ENCODE measurements at regions not wholly inside any gene's neighbourhood (a gene's known extent, or its start where the extent isn't known, plus 50 kb on each side); places are given as distances from the start of the nearest gene placed in this dataset.

DNA sequence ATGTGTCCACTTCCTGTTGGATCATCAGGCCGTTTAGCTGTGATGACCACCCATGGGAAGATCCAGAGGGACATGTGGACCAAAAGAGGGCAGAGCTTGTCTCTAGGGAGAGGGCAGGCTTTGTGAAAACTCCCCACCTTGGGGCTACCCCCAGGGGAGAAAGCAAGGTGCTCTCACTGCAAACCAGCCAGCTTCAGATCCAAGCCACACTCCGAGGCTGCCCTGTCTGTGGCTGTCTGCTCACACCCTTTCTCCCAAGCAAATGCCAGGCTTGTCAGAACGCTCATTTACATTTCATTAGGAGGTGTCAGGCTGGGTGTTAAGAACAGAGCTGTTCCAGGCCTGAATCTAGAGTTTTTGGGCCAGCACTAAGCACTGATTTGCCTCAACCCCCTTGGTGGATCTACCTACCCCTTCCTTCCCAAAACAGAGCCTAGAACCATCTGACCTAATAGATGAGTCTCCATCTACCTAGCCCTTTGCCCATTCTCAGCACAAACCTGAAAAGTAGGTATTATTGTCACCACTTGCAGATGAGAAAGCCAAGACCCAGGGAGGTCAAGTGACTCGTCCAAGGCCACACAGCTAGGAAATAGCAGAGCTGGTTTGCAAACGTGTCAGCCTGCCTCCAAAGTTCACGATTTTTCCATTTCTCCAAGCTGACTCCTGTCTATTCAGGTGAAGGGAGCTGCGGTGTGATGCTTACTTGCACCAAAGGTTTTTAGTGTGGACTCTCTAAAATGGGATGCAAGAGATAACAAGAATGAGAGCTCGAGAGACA lies 130.9 kb downstream of the EMX2 start:
- H3K9me3 Mint-ChIP-seq, result no peaks in the 10 kb centered on the region
- H3K27ac Mint-ChIP-seq, result no peak overlapping the region
- H3K36me3 Mint-ChIP-seq (ENCODE audit: low read depth), result no peaks in the 10 kb centered on the region
- DNase-seq, result no peak
- H3K4me3 Mint-ChIP-seq, result no peak overlapping the region
- H3K27me3 Mint-ChIP-seq, result peaks cover 11% of the 10 kb centered on the region
- peaks cover 6% of the 10 kb centered on the region for H3K4me1 Mint-ChIP-seq (ENCODE audit: low read depth)

DNA sequence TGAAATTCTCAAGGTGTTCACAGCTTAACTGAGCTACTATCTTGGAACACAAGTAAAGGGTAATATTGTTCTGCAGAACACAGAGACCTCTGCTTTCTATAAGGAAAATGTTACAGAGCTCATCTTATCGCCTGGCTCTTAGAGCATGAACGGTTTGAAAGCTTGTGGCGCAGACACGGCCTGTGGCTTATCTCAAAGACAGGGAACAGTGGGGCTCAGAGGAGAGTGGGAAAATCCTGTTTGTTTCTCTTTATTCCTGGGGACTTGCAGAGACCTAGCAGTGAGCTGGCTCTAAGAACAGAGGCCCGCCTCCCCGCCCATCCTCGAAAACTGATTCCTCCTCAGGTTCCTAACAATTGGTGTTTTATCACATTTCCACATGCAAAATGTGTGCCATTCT lies 131.7 kb downstream of the EMX2 start:
- Mint-ChIP-seq H3K36me3 (ENCODE audit: low read depth) (no peaks in the 10 kb centered on the region), H3K4me1 (ENCODE audit: low read depth) (peaks cover 9% of the 10 kb centered on the region), H3K4me3 (no peak overlapping the region), H3K9me3 (no peaks in the 10 kb centered on the region), H3K27me3 (peaks cover 11% of the 10 kb centered on the region), H3K27ac (no peak overlapping the region)
- no peak for DNase-seq

DNA sequence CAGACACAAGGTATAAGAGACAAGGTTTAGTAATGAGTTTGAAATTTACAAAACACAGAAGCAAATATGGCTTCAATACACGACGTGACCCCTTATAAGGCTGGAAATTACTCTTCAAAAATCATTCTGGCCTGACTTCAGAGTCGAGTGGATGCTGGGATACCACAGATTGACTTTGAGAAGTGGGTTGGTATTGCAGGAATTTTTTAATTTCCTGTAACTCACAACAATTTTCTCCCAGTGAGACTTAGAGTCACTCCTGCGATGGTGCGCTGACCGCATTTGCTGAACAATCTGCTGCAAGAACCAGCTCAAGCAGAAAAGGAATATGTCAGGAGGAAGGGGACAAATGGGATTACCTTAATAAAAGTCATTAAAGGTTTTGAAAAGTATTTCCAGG lies 132.1 kb downstream of the EMX2 start:
- no peaks in the 10 kb centered on the region for H3K36me3 Mint-ChIP-seq (ENCODE audit: low read depth)
- H3K27me3 Mint-ChIP-seq, result peaks cover 11% of the 10 kb centered on the region
- no peak for DNase-seq
- no peak overlapping the region for H3K27ac Mint-ChIP-seq
- H3K9me3 Mint-ChIP-seq, result no peaks in the 10 kb centered on the region
- no peak overlapping the region for H3K4me3 Mint-ChIP-seq
- peaks cover 9% of the 10 kb centered on the region for H3K4me1 Mint-ChIP-seq (ENCODE audit: low read depth)

DNA sequence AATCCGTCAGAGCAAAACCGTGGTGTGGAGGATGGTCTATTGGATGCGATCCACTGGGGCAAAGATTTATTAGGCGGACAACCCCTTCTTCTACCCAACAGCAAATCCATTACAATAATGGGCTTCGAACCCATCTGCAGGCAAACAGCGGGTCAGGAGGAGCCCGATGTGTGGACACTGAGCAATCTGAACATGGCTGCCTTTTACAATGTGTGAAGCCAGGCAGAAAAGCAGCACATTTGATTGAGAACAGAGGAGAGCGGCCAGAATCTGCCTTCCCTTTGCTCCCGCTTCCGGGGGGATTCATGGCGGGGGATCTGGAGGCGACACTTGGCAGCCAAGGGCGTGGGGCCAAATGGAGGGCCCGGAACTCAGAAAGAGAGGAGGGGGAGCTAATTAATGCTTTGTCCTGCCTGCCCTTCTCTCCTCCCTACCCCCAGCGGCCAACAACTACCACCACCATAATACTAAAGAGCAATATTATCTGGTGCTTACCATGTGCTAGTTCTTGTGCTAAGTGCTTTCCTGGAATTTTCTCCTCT lies 133.0 kb downstream of the EMX2 start:
- peaks cover 11% of the 10 kb centered on the region for H3K27me3 Mint-ChIP-seq
- H3K27ac Mint-ChIP-seq, result no peak overlapping the region
- no peak for DNase-seq
- H3K4me3 Mint-ChIP-seq, result no peak overlapping the region
- no peaks in the 10 kb centered on the region for H3K9me3 Mint-ChIP-seq
- H3K36me3 Mint-ChIP-seq (ENCODE audit: low read depth), result no peaks in the 10 kb centered on the region
- H3K4me1 Mint-ChIP-seq (ENCODE audit: low read depth), result peaks cover 9% of the 10 kb centered on the region

DNA sequence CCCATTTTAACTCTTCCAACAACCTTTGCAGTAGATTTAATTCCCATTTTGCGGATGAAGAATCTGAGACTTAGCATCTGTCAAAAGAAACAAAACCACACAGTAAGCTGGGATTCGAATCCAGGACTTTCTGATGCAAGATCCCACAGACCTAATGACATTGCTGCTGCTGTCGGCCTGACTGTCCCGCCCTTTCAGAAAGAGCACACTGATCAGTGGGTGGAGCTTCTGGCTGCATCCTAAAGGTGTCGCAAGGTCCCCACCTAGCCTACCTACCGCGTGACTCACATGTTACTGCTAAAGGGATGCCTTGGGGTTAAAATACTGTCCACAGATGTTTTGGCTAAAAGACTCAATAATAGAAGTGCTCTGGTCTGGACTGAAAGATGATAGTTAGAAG lies 134.7 kb downstream of the EMX2 start:
- Mint-ChIP-seq H3K9me3 (no peaks in the 10 kb centered on the region), H3K27me3 (peaks cover 11% of the 10 kb centered on the region), H3K36me3 (ENCODE audit: low read depth) (no peaks in the 10 kb centered on the region), H3K4me3 (no peak overlapping the region), H3K27ac (no peak overlapping the region), H3K4me1 (ENCODE audit: low read depth) (peaks cover 9% of the 10 kb centered on the region)
- DNase-seq, result no peak

DNA sequence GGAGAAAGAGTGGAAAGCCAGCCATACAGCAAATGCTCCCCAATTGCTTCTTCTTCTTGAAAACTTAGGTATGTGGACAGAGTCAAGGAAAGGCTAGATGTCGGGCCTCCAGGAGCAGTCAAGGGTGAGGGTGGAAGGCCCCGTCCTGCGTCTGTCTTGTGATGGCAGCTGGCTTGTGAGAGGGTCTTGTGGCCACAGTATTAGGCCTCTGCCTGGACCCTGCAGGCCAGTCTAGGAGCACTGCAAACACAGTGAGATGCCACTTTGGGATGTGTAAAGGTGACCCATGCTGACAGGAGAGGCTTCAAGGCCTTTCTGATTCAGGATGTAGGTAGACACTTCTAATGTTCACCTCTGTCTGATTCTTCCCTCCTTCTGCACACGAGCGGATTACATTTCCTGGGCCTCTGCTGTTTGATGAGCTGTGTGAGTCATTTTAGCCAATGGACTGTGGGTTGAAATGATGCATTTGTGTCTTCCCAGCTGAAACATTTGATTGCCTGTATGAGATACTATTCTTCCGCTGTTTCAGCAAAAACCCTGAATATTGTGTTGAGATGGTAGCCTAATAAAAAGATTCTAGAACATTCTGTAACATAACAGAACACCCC lies 135.4 kb downstream of the EMX2 start:
- Mint-ChIP-seq H3K4me1 (ENCODE audit: low read depth) (peaks cover 9% of the 10 kb centered on the region), H3K27me3 (peaks cover 11% of the 10 kb centered on the region), H3K27ac (no peak overlapping the region), H3K4me3 (no peak overlapping the region), H3K36me3 (ENCODE audit: low read depth) (no peaks in the 10 kb centered on the region), H3K9me3 (no peaks in the 10 kb centered on the region)
- DNase-seq, result no peak

DNA sequence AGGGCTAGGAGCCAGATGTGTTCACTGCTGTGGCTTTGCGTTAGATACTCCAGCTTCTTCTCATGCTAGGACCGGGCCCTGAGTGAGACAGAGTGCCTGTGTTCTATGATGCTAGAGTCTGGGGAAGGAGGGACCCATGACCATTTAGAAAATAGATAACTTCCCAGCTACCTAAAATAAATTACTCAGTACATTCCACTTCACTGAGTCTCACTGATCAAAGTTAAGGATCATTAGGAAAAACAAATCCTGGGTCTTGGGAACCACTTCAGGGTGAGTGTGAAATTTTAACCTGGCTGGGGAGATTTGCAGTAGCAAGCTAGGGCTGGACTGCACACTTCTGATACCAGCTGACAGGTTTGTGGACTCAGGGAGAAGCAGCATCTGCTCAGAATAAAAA lies 138.1 kb downstream of the EMX2 start:
- Mint-ChIP-seq H3K36me3 (ENCODE audit: low read depth) (no peaks in the 10 kb centered on the region), H3K27me3 (peaks cover 11% of the 10 kb centered on the region), H3K4me1 (ENCODE audit: low read depth) (peaks cover 9% of the 10 kb centered on the region), H3K4me3 (no peak overlapping the region), H3K27ac (no peak overlapping the region), H3K9me3 (no peaks in the 10 kb centered on the region)
- DNase-seq, result no peak

DNA sequence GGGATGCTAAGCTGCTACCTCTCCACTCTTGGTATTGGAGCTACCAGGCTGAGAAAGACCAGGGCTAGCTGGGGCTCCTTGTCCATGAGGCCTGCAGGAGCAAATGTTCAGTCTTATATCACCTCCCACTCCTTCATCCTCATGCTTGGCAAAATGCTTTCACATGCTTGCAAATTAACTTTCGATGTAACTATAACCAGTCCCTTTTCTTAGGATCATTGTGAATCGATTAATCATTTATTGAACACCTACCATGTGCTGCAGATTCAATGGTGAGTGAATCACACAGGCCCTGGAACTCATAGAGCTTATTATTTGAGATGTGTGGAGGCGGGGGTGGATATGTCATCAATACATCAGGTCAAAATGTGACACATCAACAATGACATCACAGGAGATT lies 138.6 kb downstream of the EMX2 start:
- Mint-ChIP-seq H3K27me3 (peaks cover 16% of the 10 kb centered on the region), H3K9me3 (no peaks in the 10 kb centered on the region), H3K4me1 (ENCODE audit: low read depth) (peaks cover 9% of the 10 kb centered on the region), H3K27ac (no peak overlapping the region), H3K4me3 (no peak overlapping the region), H3K36me3 (ENCODE audit: low read depth) (no peaks in the 10 kb centered on the region)
- no peak for DNase-seq

DNA sequence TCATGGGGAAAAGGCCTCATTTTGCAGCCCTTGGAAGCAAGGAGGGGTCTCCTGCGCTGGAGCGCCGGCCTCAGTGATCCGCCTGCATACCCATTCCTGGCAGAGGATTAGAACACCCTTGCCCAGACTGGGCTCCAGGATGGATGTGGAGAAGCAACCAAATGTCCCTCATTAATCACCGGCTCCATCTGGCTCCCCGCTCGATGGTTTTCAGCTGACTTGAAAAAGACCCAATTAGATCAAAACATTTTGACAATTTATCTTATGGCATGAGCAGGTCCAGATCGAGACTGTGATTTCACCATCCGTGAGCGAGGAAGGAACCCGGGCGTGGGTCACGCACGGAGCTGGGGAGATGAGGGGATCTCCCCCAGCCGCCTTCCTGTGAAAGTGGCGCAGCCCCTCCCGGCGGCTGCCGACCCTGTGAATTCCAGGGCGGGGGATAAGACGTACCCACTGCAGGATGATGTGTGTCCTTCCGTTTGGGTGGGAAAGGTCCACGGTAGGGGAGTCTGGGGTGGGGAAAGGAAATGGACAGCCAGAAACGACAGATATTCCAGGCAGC lies 141.6 kb downstream of the EMX2 start:
- Mint-ChIP-seq H3K4me1 (ENCODE audit: low read depth) (no peaks in the 10 kb centered on the region), H3K4me3 (no peak overlapping the region), H3K27ac (no peak overlapping the region), H3K36me3 (ENCODE audit: low read depth) (no peaks in the 10 kb centered on the region), H3K27me3 (peaks cover 9% of the 10 kb centered on the region), H3K9me3 (no peaks in the 10 kb centered on the region)
- DNase-seq, result no peak

DNA sequence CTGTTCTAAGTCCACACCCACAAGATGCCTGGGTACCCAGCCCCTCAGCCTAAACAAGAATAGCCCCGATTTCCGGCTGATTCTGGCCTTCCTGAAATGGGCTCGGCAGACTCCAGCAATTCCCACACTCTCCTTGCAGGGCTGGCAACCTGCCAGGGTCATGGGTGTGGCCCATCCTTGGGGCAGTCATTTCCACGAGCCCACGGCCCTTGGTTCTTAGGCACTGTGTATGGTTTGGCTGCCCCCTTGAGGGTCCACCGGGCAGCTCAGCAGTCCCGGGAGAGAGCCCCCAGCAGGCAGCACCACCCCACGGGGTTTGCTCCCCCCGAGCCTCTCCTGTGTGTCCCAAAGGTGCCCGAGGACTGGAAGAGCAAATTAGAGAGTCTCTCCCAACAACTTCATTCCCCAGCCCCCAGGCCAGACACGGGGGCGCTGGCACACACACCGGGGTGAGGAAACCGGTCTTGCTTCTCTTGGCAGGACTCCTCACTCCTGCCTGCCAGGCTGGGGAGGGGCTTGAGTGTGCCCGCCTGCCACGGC lies 142.2 kb downstream of the EMX2 start:
- no peaks in the 10 kb centered on the region for H3K9me3 Mint-ChIP-seq
- H3K27me3 Mint-ChIP-seq, result peaks cover 9% of the 10 kb centered on the region
- no peak overlapping the region for H3K27ac Mint-ChIP-seq
- H3K36me3 Mint-ChIP-seq (ENCODE audit: low read depth), result no peaks in the 10 kb centered on the region
- no peak for DNase-seq
- H3K4me1 Mint-ChIP-seq (ENCODE audit: low read depth), result no peaks in the 10 kb centered on the region
- no peak overlapping the region for H3K4me3 Mint-ChIP-seq

DNA sequence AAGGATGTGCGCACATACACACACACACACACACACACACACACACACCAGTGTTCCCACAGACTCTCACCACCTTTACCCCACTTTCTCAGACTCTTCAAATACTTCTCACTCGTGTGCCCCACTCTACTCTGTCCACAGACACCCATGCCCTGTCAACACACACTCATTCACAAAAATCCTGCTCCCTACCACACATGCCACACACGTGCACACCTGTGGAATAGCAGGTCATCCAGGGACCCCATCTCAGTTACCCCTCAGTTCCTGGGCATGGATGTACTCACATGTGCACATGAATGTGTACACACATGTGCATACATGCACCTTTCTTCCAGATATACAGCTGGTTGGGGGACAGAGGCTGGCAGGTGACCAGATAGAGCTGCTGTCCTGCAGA lies 142.9 kb downstream of the EMX2 start:
- Mint-ChIP-seq H3K9me3 (no peaks in the 10 kb centered on the region), H3K4me1 (ENCODE audit: low read depth) (no peaks in the 10 kb centered on the region), H3K36me3 (ENCODE audit: low read depth) (no peaks in the 10 kb centered on the region), H3K4me3 (no peak overlapping the region), H3K27me3 (peaks cover 9% of the 10 kb centered on the region), H3K27ac (no peak overlapping the region)
- DNase-seq, result no peak

DNA sequence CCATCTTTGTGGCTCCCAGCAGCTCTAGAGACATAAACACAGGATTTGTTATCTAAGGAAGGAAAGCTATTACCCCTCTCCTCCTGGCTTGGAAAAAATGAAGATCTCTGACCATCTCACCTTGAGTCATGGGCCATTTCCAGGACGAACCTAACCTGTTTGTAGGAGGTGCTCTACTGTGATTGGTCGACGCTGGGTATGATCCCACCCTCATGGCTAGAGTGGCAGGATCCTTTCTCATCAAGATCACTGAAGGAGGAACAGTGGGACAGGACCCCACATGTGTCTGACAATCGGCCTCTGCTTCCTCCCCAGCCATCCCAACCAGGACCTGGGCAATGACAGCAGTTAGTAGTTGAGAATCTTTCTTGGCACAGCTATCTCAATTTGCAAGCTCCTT lies 144.1 kb downstream of the EMX2 start:
- no peaks in the 10 kb centered on the region for H3K36me3 Mint-ChIP-seq (ENCODE audit: low read depth)
- peaks cover 9% of the 10 kb centered on the region for H3K27me3 Mint-ChIP-seq
- H3K27ac Mint-ChIP-seq, result no peak overlapping the region
- no peaks in the 10 kb centered on the region for H3K9me3 Mint-ChIP-seq
- DNase-seq, result no peak
- no peaks in the 10 kb centered on the region for H3K4me1 Mint-ChIP-seq (ENCODE audit: low read depth)
- no peak overlapping the region for H3K4me3 Mint-ChIP-seq

DNA sequence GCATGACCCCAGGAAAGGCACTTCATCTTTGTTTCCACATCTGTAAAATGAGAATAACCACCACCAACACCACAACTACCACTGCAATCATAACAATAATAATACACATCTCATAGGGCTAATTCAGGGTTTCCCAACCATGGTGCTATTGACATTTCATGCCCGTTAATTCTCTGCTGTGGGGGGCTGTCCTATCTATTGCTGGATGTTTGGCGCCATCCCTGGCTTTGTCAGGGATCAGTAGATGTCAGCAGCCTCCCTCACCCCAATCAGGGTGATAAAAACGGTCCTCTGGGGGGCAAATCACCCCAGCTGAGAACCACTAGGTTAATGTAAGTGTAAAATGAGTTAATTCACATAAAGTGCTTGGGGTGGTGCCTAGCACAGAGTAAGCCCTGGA lies 145.8 kb downstream of the EMX2 start:
- Mint-ChIP-seq H3K4me1 (ENCODE audit: low read depth) (no peaks in the 10 kb centered on the region), H3K9me3 (no peaks in the 10 kb centered on the region), H3K27ac (no peak overlapping the region), H3K4me3 (no peak overlapping the region), H3K36me3 (ENCODE audit: low read depth) (no peaks in the 10 kb centered on the region), H3K27me3 (peaks cover 12% of the 10 kb centered on the region)
- no peak for DNase-seq

DNA sequence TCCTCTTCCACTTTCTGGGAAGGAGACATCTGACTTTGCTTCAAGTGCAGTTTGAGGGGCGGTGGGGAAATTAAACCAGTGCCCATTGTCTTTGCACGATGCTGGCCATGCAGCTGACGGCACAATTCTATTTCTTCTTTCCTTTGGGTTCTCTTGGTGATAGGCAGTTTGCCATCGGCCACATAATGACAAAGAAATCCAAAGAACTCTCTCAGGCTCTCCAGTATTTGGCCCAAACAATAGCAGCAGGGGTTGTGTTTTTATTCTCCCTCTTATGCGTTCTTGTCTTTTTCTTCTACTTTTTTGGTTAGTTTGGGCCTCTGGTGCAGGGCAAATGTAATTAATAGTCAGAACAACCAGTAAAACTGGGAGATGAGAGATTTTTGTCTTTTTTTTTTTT lies 147.0 kb downstream of the EMX2 start:
- Mint-ChIP-seq H3K27me3 (peaks cover 19% of the 10 kb centered on the region), H3K4me1 (ENCODE audit: low read depth) (no peaks in the 10 kb centered on the region), H3K36me3 (ENCODE audit: low read depth) (no peaks in the 10 kb centered on the region), H3K9me3 (no peaks in the 10 kb centered on the region), H3K4me3 (no peak overlapping the region), H3K27ac (no peak overlapping the region)
- DNase-seq, result no peak

DNA sequence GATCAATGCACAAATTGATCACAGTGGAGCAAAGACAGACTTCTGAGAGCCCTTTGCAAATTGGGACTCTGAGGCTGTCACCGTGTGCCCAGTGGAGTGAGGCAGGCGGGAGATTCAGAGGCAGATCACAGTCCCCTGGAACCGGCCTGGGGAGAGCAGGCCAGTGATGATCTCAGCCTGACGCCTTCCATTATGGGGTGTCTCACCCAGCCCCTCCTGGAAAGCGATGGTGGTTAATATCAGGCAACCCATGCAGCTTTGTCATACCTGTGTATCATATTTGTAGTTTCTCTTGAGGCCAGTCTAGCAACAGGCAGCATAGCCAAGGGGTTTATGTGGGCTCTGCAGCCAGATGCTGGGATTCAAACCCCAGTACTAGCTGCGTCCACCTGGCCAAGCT lies 147.8 kb downstream of the EMX2 start:
- Mint-ChIP-seq H3K27ac (no peak overlapping the region), H3K4me3 (no peak overlapping the region)

More for the DNA sequence above, 147.8 kb downstream of the EMX2 start:
- H3K9me3 Mint-ChIP-seq, result no peaks in the 10 kb centered on the region
- DNase-seq, result no peak
- no peaks in the 10 kb centered on the region for H3K4me1 Mint-ChIP-seq (ENCODE audit: low read depth)
- H3K27me3 Mint-ChIP-seq, result peaks cover 21% of the 10 kb centered on the region
- H3K36me3 Mint-ChIP-seq (ENCODE audit: low read depth), result no peaks in the 10 kb centered on the region

Data from activated T-cell treated with anti-CD3 and anti-CD28 coated beads, Interleukin-2, amount 50 U/mL, for 24 hours (primary cell).